DND-41 (cell line): ENCODE measurements at regions not wholly inside any gene's neighbourhood (a gene's known extent, or its start where the extent isn't known, plus 50 kb on each side); places are given as distances from the start of the nearest gene placed in this dataset.

Experiments
- ATAC-seq: fragments of 200-7000 bp; cut with Tn5 transposase; 3 replicates; pipeline ENCODE4 v1.9.1; 2021; ENCODE audit warnings: low read depth; ENCODE audit not compliant: insufficient read depth
- DNase-seq: peaks from one replicate; pipeline ENCODE4 v3.0.0-alpha.2; 2020
- H2AFZ ChIP-seq: 2 replicates; pipeline ENCODE4 v1.6.0; 2012; ENCODE audit warnings: low read depth, low read length
- H3K27ac ChIP-seq: 2 replicates; pipeline ENCODE4 v1.5.1; 2012; ENCODE audit warnings: low read length, inconsistent platforms
- H3K27me3 ChIP-seq: fragments of 200-600 bp; sonication (generic); 2 replicates; pipeline ENCODE4 v1.6.0; 2012; ENCODE audit warnings: low read length, mild to moderate bottlenecking, inconsistent platforms; ENCODE audit not compliant: insufficient read depth, poor library complexity
- H3K36me3 ChIP-seq: 2 replicates; pipeline ENCODE4 v1.5.1; 2012; ENCODE audit warnings: low read length, inconsistent platforms; ENCODE audit not compliant: insufficient read depth
- H3K4me1 ChIP-seq: 2 replicates; pipeline ENCODE4 v1.5.1; 2012; ENCODE audit warnings: mild to moderate bottlenecking, low read length; ENCODE audit not compliant: insufficient read depth
- H3K4me2 ChIP-seq: 2 replicates; pipeline ENCODE4 v1.6.0; 2012; ENCODE audit warnings: mild to moderate bottlenecking, moderate library complexity, low read length, inconsistent platforms; ENCODE audit not compliant: insufficient read depth
- H3K4me3 ChIP-seq, 2 experiments: fragments of 200-600 bp in 1 of 2; shearing (Covaris generic) in 1 of 2; 2 replicates each; pipeline ENCODE4 v1.5.1; 2012 to 2016; ENCODE audit warnings: inconsistent platforms in 2 of 2, low read length in 2 of 2, mild to moderate bottlenecking in 2 of 2, low read depth in 1 of 2, moderate library complexity in 1 of 2
- H3K79me2 ChIP-seq: 2 replicates; pipeline ENCODE4 v1.6.0; 2012; ENCODE audit warnings: low read length, inconsistent platforms; ENCODE audit not compliant: insufficient read depth
- H3K9ac ChIP-seq: 2 replicates; pipeline ENCODE4 v1.6.0; 2012; ENCODE audit warnings: low read depth, mild to moderate bottlenecking, inconsistent platforms, low read length, moderate library complexity
- H3K9me3 ChIP-seq: 2 replicates; pipeline ENCODE4 v1.5.1; 2012; ENCODE audit warnings: low read length, moderate library complexity, mild to moderate bottlenecking, inconsistent platforms; ENCODE audit not compliant: insufficient read depth, severe bottlenecking
- H4K20me1 ChIP-seq: 2 replicates; pipeline ENCODE4 v1.6.0; 2012; ENCODE audit warnings: low read length; ENCODE audit not compliant: insufficient read depth
- EZH2 ChIP-seq: IDR thresholded peaks from 3 replicates; pipeline ENCODE4 v1.6.1; 2012; ENCODE audit warnings: borderline replicate concordance, low read depth, mild to moderate bottlenecking, moderate library complexity, low read length, inconsistent platforms; ENCODE audit not compliant: severe bottlenecking
- TF ChIP-seq, protein P1 (sequence below): IDR thresholded peaks from 2 replicates; pipeline ENCODE4 v1.5.1; 2012; ENCODE audit warnings: borderline replicate concordance, low read length, moderate library complexity, mild to moderate bottlenecking; ENCODE audit not compliant: poor library complexity, severe bottlenecking; ENCODE audit errors: extremely low read depth

DNA sequence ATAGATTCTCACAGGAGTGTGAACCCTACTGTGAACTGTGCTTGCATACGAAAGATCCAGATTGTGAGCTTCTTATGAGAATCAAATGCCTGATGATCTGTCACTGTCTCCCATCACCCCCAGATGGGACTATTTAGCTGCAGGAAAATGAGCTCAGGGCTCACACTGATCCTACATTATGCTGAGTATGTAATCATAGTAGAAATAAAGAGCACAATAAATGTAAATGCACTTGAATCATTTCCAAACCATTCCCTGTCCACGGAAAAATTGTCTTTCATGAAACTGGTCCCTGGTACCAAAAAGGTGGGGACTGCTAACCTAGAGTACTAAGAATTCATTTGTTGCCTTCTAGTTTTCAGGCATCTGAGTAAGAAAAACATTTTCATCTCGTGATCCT, 1215.8 kb upstream of the TMEM132C start:
- Histone ChIP-seq H3K27ac (no peak overlapping the region), H4K20me1 (no peaks in the 10 kb centered on the region), H3K4me2 (no peak overlapping the region), H3K79me2 (no peaks in the 10 kb centered on the region), H3K27me3 (peaks cover 3% of the 10 kb centered on the region), H2AFZ (no peak overlapping the region), H3K4me3 (no peak overlapping the region), H3K9ac (no peak overlapping the region), H3K36me3 (no peaks in the 10 kb centered on the region), H3K9me3 (no peaks in the 10 kb centered on the region), H3K4me1 (no peaks in the 10 kb centered on the region)
- no peak for ATAC-seq
- TF ChIP-seq, protein P1, sequence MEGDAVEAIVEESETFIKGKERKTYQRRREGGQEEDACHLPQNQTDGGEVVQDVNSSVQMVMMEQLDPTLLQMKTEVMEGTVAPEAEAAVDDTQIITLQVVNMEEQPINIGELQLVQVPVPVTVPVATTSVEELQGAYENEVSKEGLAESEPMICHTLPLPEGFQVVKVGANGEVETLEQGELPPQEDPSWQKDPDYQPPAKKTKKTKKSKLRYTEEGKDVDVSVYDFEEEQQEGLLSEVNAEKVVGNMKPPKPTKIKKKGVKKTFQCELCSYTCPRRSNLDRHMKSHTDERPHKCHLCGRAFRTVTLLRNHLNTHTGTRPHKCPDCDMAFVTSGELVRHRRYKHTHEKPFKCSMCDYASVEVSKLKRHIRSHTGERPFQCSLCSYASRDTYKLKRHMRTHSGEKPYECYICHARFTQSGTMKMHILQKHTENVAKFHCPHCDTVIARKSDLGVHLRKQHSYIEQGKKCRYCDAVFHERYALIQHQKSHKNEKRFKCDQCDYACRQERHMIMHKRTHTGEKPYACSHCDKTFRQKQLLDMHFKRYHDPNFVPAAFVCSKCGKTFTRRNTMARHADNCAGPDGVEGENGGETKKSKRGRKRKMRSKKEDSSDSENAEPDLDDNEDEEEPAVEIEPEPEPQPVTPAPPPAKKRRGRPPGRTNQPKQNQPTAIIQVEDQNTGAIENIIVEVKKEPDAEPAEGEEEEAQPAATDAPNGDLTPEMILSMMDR = no peak
- no peak for TF ChIP-seq EZH2
- DNase-seq = no peak

DNA sequence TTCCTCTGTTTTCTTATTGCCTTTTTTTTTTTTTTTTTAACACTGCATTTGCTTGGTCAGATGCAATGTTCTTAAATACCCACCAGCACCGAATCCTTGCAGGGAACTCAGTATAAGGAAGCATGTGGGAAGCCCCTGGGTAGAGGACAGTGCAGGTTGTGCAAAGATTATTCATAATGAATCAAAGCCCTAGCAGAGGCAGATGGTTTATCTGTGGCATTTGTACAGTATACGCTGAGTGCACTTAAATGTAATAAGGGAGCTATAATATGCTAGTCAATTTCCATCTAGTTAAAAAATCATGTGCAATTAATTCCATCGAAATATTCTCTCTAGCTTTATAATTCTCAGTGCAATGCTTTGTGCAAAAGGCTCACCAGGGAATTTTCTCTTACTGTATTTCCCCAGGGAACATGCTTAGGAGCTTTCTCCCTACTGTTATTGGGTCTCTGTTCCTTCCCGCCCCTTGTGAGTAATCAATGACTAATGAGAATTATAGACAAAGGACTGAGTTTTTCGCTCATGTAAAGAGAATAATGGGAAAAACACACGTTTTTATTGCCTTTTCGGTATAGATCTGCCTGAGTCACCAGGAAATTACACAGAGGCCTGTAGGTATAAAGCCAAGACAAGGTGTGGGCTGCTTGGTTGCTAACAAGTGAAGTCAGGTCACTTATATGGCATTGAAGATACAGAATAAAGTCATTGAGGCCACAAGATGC, 1214.3 kb upstream of the TMEM132C start:
- Histone ChIP-seq H3K4me1 (no peaks in the 10 kb centered on the region), H3K36me3 (no peaks in the 10 kb centered on the region), H3K27me3 (peaks cover 3% of the 10 kb centered on the region), H3K9ac (no peak overlapping the region), H4K20me1 (no peaks in the 10 kb centered on the region), H2AFZ (no peak overlapping the region), H3K27ac (no peak overlapping the region), H3K4me3 (no peak overlapping the region), H3K4me2 (no peak overlapping the region), H3K9me3 (no peaks in the 10 kb centered on the region), H3K79me2 (no peaks in the 10 kb centered on the region)
- TF ChIP-seq, protein P1 = no peak
- no peak for TF ChIP-seq EZH2
- DNase-seq = no peak
- no peak for ATAC-seq

DNA sequence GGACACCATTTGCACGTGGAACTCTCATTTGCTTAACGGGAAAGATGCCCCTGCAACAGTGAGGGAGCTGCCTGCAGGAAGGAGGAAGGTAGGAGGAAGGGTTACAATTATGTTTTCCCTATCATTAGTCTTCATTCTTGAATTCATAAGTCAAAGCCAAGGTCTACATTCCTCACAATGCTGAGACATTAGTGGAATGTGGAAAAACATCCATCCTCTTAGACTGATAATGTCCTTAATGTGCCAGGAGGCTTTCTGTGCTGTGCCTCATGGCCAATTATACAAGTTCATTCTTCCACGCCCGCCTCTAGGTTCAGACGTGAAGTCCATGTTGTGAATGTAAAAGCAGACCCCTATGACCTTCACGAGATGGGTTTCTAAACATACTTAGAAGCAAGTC, 1212.4 kb upstream of the TMEM132C start:
- Histone ChIP-seq H3K79me2 (no peaks in the 10 kb centered on the region), H3K9me3 (no peaks in the 10 kb centered on the region), H3K4me2 (no peak overlapping the region), H3K27me3 (peaks cover 3% of the 10 kb centered on the region), H4K20me1 (no peaks in the 10 kb centered on the region), H3K36me3 (no peaks in the 10 kb centered on the region), H3K9ac (no peak overlapping the region), H3K4me3 (no peak overlapping the region), H3K4me1 (no peaks in the 10 kb centered on the region), H2AFZ (no peak overlapping the region), H3K27ac (no peak overlapping the region)
- TF ChIP-seq EZH2 = no peak
- TF ChIP-seq, protein P1 = no peak
- ATAC-seq = no peak
- no peak for DNase-seq
